ENCODE measurements at regions not wholly inside any gene's neighbourhood (a gene's known extent, or its start where the extent isn't known, plus 50 kb on each side); places are given as distances from the start of the nearest gene placed in this dataset.

GRCh38 chr5:89095341-89095740 is 212.4 kb upstream of the MEF2C start:
- no peak for TF ChIP-seq POLR2AphosphoS5 (IDR thresholded peaks at IDR 0.05)
- no peak for TF ChIP-seq CTCF (IDR thresholded peaks at IDR 0.05; ENCODE audit: poor library complexity, severe bottlenecking)
- no peak for TF ChIP-seq MXI1 (conservative IDR thresholded peaks at IDR 0.05; ENCODE audit: poor library complexity, severe bottlenecking)
- no peak for TF ChIP-seq EP300 (conservative IDR thresholded peaks at IDR 0.05; ENCODE audit: poor library complexity, severe bottlenecking)
- no peak for TF ChIP-seq RAD21 (conservative IDR thresholded peaks at IDR 0.05)

All from neural cell (in vitro differentiated cells).